NCI-H345 (cell line): ENCODE measurements at regions not wholly inside any gene's neighbourhood (a gene's known extent, or its start where the extent isn't known, plus 50 kb on each side); places are given as distances from the start of the nearest gene placed in this dataset.

Source experiments
- DNase-seq: peaks from one replicate; lab custom pipeline; 2025; lab: John Stamatoyannopoulos, UW

GRCh38 chr5:68452286-68452685 lies 236.7 kb downstream of the PIK3R1 start:
- DNase-seq, result no peak

- no peak for DNase-seq
Observed at GRCh38 chr5:68454172-68454571, 238.6 kb downstream of the PIK3R1 start.

GRCh38 chr5:68454766-68455165 lies 239.2 kb downstream of the PIK3R1 start:
- DNase-seq, result no peak

- DNase-seq, result no peak
Observed at GRCh38 chr5:68455216-68455615, 239.7 kb downstream of the PIK3R1 start.

GRCh38 chr5:68456756-68457217 lies 241.2 kb downstream of the PIK3R1 start:
- DNase-seq, result no peak

- no peak for DNase-seq
Observed at GRCh38 chr5:68457285-68457684, 241.7 kb downstream of the PIK3R1 start.

GRCh38 chr5:68458416-68459021 lies 243.0 kb downstream of the PIK3R1 start:
- DNase-seq, result no peak

GRCh38 chr5:68459093-68459809 lies 243.7 kb downstream of the PIK3R1 start:
- DNase-seq, result peak; percentile 59

- DNase-seq, result no peak
Observed at GRCh38 chr5:68459810-68460139, 244.2 kb downstream of the PIK3R1 start.

- peak; percentile 16 for DNase-seq
Observed at GRCh38 chr5:68460147-68460798, 244.7 kb downstream of the PIK3R1 start.

- no peak for DNase-seq
Observed at GRCh38 chr5:68463606-68464005, 248.1 kb downstream of the PIK3R1 start.

GRCh38 chr5:68464424-68464823 lies 248.9 kb downstream of the PIK3R1 start:
- no peak for DNase-seq

- no peak for DNase-seq
Observed at GRCh38 chr5:68465133-68465532, 249.6 kb downstream of the PIK3R1 start.

- no peak for DNase-seq
Observed at GRCh38 chr5:68465934-68466551, 250.5 kb downstream of the PIK3R1 start.

GRCh38 chr5:68467208-68467607 lies 251.7 kb downstream of the PIK3R1 start:
- DNase-seq, result no peak

GRCh38 chr5:68467794-68468193 lies 252.2 kb downstream of the PIK3R1 start:
- no peak for DNase-seq

- no peak for DNase-seq
Observed at GRCh38 chr5:68468322-68468721, 252.8 kb downstream of the PIK3R1 start.

- no peak for DNase-seq
Observed at GRCh38 chr5:68475476-68475983, 260.0 kb downstream of the PIK3R1 start.

GRCh38 chr5:68476854-68477253 lies 261.3 kb downstream of the PIK3R1 start:
- no peak for DNase-seq

GRCh38 chr5:68478301-68479095 lies 262.9 kb downstream of the PIK3R1 start:
- no peak for DNase-seq

GRCh38 chr5:68479524-68479923 lies 264.0 kb downstream of the PIK3R1 start:
- DNase-seq, result no peak
